IPS-20b (cell line): ENCODE measurements at regions not wholly inside any gene's neighbourhood (a gene's known extent, or its start where the extent isn't known, plus 50 kb on each side); places are given as distances from the start of the nearest gene placed in this dataset.

Source experiments
- H3K27ac ChIP-seq: one replicate; pipeline ENCODE4 v1.5.1; 2013; ENCODE audit warnings: low read length
- H3K27me3 ChIP-seq: 2 replicates; pipeline ENCODE4 v1.6.1; 2013; ENCODE audit warnings: mild to moderate bottlenecking, low read length, inconsistent platforms; ENCODE audit not compliant: insufficient read depth
- H3K36me3 ChIP-seq: 2 replicates; pipeline ENCODE4 v1.6.1; 2013; ENCODE audit warnings: low read depth, mild to moderate bottlenecking, inconsistent platforms, low read length, moderate library complexity; ENCODE audit not compliant: insufficient read depth
- H3K4me1 ChIP-seq: 2 replicates; pipeline ENCODE4 v1.6.1; 2013; ENCODE audit warnings: mild to moderate bottlenecking, control low read depth, inconsistent platforms, low read length, moderate library complexity; ENCODE audit not compliant: insufficient read depth
- H3K4me3 ChIP-seq: 2 replicates; pipeline ENCODE4 v1.5.1; 2013; ENCODE audit warnings: mild to moderate bottlenecking, low read length, inconsistent platforms
- H3K9ac ChIP-seq: 2 replicates; pipeline ENCODE4 v1.6.1; 2013; ENCODE audit warnings: low read depth, mild to moderate bottlenecking, inconsistent platforms, low read length, moderate library complexity
- H3K9me3 ChIP-seq: 2 replicates; pipeline ENCODE4 v1.6.1; 2013; ENCODE audit warnings: mild to moderate bottlenecking, low read depth, low read length, inconsistent platforms; ENCODE audit not compliant: insufficient read depth

- Histone ChIP-seq H3K27me3 (no peaks in the 10 kb centered on the region), H3K9ac (no peak overlapping the region), H3K4me3 (no peak overlapping the region), H3K36me3 (no peaks in the 10 kb centered on the region), H3K4me1 (peaks cover 3% of the 10 kb centered on the region; the same call in 1 of the 2 replicates), H3K27ac (no peak overlapping the region), H3K9me3 (no peaks in the 10 kb centered on the region)
These were observed 630.7 kb downstream of the HACE1 start for GRCh38 chr6:104229057-104229456.

DNA sequence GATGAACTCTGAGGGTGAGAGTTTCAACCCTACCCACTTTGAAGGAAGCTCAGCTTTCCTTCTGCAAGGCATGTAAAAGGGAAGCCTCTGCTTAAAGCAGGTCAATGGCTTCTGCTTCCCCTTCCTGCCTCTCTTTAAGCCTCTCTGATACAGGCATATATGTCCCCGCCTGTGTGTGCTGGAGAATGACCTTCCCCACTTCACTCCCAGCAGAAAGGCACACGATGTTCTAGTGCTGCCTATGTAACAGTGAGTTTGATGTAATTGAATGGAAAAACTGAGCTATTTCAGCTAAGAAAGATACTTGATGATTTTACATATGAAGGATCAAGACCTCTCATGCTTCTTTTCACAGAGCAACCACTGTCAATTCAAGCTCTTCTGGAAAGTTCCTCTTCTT, 632.2 kb downstream of the HACE1 start:
- no peak overlapping the region for H3K27ac ChIP-seq
- H3K4me1 ChIP-seq = no peaks in the 10 kb centered on the region
- no peaks in the 10 kb centered on the region for H3K9me3 ChIP-seq
- H3K4me3 ChIP-seq = no peak overlapping the region
- no peaks in the 10 kb centered on the region for H3K27me3 ChIP-seq
- no peaks in the 10 kb centered on the region for H3K36me3 ChIP-seq
- no peak overlapping the region for H3K9ac ChIP-seq

- H3K4me1 ChIP-seq = no peaks in the 10 kb centered on the region
- H3K27me3 ChIP-seq = no peaks in the 10 kb centered on the region
- no peaks in the 10 kb centered on the region for H3K9me3 ChIP-seq
- no peak overlapping the region for H3K27ac ChIP-seq
- H3K4me3 ChIP-seq = no peak overlapping the region
- H3K36me3 ChIP-seq = no peaks in the 10 kb centered on the region
- no peak overlapping the region for H3K9ac ChIP-seq
These were observed 632.8 kb downstream of the HACE1 start for GRCh38 chr6:104226790-104227446.

GRCh38 chr6:104218116-104218515, 641.6 kb downstream of the HACE1 start:
- Histone ChIP-seq H3K4me3 (no peak overlapping the region), H3K9ac (no peak overlapping the region), H3K27ac (no peak overlapping the region), H3K36me3 (no peaks in the 10 kb centered on the region), H3K9me3 (no peaks in the 10 kb centered on the region), H3K4me1 (no peaks in the 10 kb centered on the region), H3K27me3 (no peaks in the 10 kb centered on the region)

DNA sequence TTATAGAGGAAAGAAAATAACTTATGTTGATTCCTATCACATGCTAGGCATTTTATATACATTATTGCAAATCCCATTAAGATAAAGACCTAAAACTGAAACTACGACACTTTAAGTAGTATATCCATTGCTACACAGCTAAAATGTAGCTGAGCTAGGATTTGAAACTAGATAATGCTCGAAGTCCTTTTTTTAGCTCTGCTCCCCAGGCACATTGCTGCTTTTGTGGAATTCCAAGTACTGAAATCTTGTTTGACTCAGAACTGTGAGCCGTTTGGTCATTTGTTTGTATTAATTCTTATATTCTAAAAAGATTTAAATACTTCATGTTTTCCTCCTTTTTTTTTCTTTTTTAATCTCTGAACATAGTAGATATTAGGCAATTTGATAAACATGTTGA, 644.8 kb downstream of the HACE1 start:
- no peak overlapping the region for H3K27ac ChIP-seq

DNA sequence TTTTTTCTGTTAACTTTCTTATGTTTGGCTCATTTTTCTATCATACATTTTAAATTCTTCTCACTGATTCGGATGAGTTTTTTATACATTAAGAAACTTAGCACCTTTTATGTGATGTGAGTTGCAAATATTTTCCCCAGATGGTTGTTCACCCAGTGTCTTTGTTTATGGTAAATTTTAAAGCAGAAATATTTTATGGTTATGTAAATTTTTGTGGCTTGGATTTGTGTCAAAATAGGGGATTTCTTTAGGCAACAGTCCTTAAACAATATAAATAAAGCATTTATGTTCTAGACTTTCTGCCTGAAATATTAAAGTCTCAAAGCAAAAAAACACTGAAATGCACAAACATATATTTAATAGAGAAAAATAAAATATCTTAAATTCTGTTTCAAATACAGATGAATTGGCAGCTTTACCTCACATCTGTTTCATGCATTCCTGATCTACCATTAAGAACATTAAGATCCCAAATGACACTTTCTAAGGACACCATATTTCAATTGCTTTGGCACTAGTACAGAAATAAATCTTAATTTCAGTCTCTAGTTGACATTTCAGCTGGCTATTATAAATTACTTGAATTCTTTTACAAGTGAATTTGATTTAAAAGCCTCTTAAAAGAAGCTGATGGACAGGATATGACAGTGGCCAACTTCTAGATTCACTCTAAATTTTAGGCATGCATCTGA, 646.6 kb downstream of the HACE1 start:
- Histone ChIP-seq H3K4me3 (no peak overlapping the region), H3K9ac (no peak overlapping the region), H3K27ac (no peak overlapping the region), H3K9me3 (no peaks in the 10 kb centered on the region), H3K4me1 (no peaks in the 10 kb centered on the region), H3K27me3 (no peaks in the 10 kb centered on the region), H3K36me3 (no peaks in the 10 kb centered on the region)

More for the DNA sequence above, 644.8 kb downstream of the HACE1 start:
- Histone ChIP-seq H3K9ac (no peak overlapping the region), H3K4me3 (no peak overlapping the region), H3K9me3 (no peaks in the 10 kb centered on the region), H3K4me1 (no peaks in the 10 kb centered on the region), H3K27me3 (no peaks in the 10 kb centered on the region), H3K36me3 (no peaks in the 10 kb centered on the region)

- no peak overlapping the region for H3K9ac ChIP-seq
- H3K4me1 ChIP-seq = no peaks in the 10 kb centered on the region
- H3K9me3 ChIP-seq = no peaks in the 10 kb centered on the region
- H3K27ac ChIP-seq = no peak overlapping the region
- H3K27me3 ChIP-seq = no peaks in the 10 kb centered on the region
- H3K4me3 ChIP-seq = no peak overlapping the region
- H3K36me3 ChIP-seq = no peaks in the 10 kb centered on the region
These were observed 652.1 kb downstream of the HACE1 start for GRCh38 chr6:104207635-104208034.

DNA sequence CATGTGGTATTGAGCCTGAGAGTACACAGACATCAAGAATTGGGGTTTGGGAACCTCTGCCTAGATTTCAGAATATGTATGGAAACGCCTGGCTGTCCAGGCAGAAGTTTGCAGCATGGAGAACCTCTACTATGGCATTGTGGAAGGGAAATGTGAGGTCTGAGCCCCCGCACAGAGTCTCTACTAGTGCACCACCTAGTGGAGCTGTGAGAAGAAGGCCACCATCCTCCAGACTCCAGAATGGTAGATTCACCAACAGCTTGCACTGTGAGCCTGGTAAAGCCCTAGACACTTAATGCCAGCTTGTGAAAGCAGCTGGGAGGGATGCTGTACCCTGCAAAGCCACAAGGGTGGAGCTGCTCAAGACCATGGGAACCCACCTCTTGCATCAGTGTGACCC, 658.2 kb downstream of the HACE1 start:
- no peaks in the 10 kb centered on the region for H3K4me1 ChIP-seq
- H3K36me3 ChIP-seq = no peaks in the 10 kb centered on the region
- H3K4me3 ChIP-seq = no peak overlapping the region
- H3K9ac ChIP-seq = no peak overlapping the region
- H3K27ac ChIP-seq = no peak overlapping the region
- no peaks in the 10 kb centered on the region for H3K27me3 ChIP-seq
- peaks cover 10% of the 10 kb centered on the region; the same call in 1 of the 2 replicates for H3K9me3 ChIP-seq

- H3K4me1 ChIP-seq = no peaks in the 10 kb centered on the region
- no peaks in the 10 kb centered on the region for H3K27me3 ChIP-seq
- no peak overlapping the region for H3K9ac ChIP-seq
- H3K36me3 ChIP-seq = no peaks in the 10 kb centered on the region
- no peaks in the 10 kb centered on the region; the same call in 1 of the 2 replicates for H3K9me3 ChIP-seq
- no peak overlapping the region for H3K27ac ChIP-seq
- H3K4me3 ChIP-seq = no peak overlapping the region
These were observed 672.1 kb downstream of the HACE1 start for GRCh38 chr6:104187616-104188015.

DNA sequence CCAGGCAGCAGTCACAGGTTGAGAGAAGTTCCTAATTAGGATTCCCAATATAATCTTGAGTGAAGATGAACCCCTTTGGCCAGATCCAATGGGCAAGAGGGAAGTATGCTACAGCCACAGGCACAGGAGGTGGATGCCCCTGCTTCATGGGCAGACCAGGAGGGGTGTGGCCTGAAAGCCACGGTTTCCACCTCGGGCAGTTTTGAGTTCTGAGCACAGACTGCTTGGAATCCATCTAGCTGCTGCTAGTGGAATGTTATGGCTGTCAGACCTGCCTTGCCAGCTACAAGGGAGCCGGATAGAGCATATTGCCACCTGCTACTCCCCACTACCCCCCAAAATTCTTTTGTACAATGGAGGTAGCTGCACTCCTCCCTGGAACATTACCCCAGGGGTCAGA, 672.9 kb downstream of the HACE1 start:
- H3K9ac ChIP-seq = no peak overlapping the region
- H3K36me3 ChIP-seq = no peaks in the 10 kb centered on the region
- H3K9me3 ChIP-seq = no peaks in the 10 kb centered on the region; the same call in 1 of the 2 replicates
- H3K27me3 ChIP-seq = no peaks in the 10 kb centered on the region
- no peak overlapping the region for H3K4me3 ChIP-seq
- H3K27ac ChIP-seq = no peak overlapping the region
- H3K4me1 ChIP-seq = no peaks in the 10 kb centered on the region

GRCh38 chr6:104183816-104184435, 675.8 kb downstream of the HACE1 start:
- Histone ChIP-seq H3K4me3 (no peak overlapping the region), H3K27ac (no peak overlapping the region), H3K27me3 (no peaks in the 10 kb centered on the region), H3K9ac (no peak overlapping the region), H3K36me3 (no peaks in the 10 kb centered on the region), H3K4me1 (no peaks in the 10 kb centered on the region), H3K9me3 (no peaks in the 10 kb centered on the region)

DNA sequence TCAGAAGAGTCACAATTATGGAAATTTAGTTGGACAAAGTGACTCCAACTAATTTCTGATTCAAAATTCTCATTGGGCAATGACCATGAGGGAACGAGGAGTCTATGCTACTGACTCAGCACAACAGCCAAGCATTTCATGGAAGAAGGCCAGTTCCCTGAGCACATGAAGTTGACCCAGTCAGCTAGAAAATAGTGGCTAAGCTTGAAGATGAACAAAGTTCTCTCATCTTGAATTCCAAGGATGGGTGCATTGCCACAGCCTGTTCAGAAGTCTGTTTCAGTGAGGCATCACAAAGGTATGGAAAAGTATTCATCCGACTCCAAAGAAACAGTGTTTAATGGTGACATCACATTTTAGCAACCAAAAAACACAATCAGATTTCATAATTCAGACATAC, 676.9 kb downstream of the HACE1 start:
- Histone ChIP-seq H3K36me3 (no peaks in the 10 kb centered on the region), H3K4me1 (no peaks in the 10 kb centered on the region), H3K27ac (no peak overlapping the region), H3K27me3 (no peaks in the 10 kb centered on the region), H3K9ac (no peak overlapping the region), H3K4me3 (no peak overlapping the region), H3K9me3 (no peaks in the 10 kb centered on the region)
